GM19035 (cell line): ENCODE measurements at regions not wholly inside any gene's neighbourhood (a gene's known extent, or its start where the extent isn't known, plus 50 kb on each side); places are given as distances from the start of the nearest gene placed in this dataset.
"Not testable (repeated sequence)": the region's sequence is repeated elsewhere in the genome, so short reads cannot be mapped to it uniquely, and the experiment has no call there.

Experiments
- ATAC-seq: cut with Tn5 transposase; IDR thresholded peaks from one replicate; pipeline ENCODE4 v1.9.1; 2021; ENCODE audit not compliant: unreplicated experiment

DNA sequence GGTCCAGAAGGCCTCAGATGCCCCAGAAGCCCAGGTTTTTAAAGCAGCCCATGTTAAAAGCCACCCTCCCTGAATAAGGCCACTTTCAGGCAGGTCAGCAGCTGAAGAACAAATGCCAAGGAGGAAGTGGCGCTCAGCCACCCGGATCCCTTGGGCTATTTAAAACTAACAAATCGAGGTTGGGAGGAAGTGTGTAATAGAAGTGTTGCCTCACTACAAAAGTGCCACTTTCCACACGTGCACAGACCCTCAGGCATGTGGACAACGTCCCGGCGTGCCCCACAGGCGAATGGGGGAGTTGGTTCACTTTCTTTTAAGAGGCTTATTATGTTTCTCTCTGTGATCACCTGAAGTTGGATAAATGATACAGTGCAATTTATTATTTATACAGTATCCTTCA lies 173.8 kb upstream of the SALL3 start:
- no peak for ATAC-seq

DNA sequence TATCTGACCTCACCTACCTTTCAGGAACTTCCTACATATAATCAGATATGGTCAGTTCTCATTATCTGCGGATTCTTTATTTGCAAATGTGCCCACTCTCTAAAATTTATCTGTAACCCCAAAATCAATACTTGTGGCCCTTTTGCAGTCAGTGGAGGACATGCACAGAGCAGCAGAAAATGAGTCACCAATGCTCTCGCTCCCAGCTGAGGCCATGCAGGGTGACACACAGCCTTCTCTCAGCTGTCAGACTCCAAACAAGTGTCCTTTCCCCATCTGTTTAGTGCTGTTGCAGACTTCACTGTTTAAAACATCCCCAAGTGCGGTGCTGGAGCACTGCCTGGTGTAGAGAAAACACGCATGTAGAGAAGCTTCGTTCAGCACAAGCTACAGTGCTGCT lies 171.9 kb upstream of the SALL3 start:
- no peak for ATAC-seq

DNA sequence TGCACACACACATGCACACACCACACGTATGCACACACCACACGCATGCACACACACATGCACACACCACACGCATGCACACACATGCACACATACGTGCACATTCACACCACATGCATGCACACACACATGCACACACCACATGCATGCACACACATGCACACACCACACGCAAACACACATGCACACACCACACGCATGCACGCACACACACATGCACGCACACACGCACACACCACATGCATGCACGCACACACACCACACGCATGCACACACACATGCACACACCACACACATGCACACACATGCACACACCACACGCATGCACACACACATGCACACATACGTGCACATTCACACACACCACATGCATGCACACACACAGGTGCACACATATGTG lies 169.8 kb upstream of the SALL3 start:
- ATAC-seq = no peak

DNA sequence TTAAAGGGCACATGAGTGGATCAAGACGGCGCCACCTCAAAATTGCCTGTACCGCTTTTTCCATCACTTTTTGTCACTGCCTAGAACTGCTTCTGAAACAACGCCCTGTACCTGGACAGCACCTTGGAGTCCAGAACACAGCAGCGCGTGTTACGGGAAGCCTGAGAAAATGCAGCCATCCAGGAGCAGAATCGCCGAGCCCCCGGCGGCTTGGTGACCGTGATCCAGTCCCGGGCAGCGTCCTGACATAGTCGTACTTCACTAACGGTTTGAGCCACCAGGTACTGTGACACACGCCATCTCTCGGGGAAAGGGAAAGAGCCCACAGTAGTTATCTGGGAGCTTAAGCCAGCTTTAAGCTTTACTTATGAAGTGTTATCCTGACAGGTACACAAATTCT lies 168.9 kb upstream of the SALL3 start:
- no peak for ATAC-seq

DNA sequence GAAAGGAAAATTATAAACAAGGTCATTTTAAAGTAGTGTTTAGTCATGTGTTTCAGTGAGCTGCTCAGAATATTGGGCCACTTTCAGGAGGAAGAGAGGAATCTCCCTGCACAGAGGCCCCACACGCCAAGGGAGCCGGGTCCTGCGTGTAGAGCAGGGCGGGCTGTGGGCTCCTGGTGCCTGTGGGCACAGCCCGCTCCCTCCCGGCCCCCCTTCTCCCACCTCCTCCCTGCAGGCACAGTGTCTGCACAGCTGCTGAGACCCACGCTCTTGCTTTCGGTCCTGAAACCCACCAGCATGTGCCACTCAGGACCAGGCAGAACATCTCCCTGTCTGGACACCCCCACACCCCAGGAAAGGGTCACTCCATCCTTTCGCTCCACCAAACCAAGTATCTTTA lies 167.6 kb upstream of the SALL3 start:
- ATAC-seq = no peak

DNA sequence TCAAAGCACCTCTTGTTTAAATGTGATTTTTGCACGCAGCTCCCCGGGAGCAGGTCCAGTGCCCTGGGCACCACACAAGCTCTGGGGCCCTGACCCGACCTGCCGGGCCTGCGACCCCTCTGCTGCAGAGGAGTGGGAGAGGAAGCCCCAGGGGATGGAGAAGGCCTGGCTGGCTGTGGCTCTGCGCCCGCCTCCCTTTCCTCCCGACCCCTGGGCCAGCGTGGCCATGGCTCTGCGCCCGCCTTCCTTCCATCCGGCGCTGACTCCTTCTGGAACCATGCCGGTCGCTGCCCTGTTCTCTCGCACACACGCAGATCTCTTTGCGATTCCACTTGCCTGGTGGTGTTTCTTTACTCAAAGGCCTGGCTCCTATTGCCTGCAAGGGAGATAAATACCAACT lies 166.5 kb upstream of the SALL3 start:
- ATAC-seq = no peak

DNA sequence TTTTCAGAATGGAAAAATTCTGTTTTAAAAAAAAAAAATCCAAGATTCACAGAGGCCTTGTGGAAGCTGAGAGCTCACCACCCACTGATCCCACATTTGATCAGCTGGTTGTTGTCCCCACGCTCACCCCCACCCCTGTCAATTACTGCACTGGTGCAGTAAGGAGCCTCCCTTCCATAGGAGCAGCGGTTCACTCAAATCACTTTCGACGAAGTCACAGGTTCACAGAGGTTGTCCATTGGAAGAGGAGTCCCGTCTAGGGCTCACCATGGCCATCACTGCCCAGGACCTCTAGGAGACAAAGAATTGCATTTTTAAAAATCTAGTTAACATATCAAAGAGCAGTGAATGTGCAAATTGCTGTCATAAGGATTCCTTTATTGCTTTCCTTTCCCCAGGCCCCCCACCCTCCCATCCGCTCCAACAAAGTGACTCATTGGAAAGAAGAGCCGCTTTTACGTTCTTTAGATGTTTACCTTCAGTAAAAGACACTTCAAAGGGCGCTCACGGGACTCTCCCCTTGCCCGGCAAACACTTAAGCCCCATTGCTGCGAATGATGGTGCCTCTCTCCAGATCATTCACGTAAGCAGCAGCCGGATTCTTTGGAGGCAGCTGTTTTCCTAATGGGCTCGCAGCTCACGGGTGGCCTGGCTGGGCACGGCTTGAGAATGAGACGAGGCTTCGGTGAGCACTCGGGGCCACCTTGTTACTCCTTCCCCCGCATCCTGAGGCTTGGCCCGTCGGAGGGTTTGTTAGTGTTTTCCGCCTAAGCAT lies 165.5 kb upstream of the SALL3 start:
- ATAC-seq = no peak

DNA sequence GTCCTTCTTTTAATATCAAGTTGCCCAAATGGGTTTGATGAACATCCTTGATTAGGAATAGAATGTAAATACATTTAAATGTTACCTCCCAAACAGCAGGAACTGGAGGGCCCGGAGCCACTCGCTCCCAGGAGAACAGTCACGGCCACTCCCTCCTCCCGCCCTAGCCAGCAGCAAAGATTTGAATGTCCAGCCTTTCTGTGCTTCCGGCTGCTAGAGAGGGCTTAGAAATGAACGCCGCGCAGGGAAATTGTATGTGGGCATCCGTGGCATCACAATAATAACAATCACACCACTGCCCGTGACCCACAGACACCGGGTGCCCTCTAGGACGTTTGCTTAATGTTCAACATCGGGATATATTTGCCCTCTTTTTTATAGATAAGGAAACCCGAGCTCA lies 164.9 kb upstream of the SALL3 start:
- ATAC-seq = no peak

DNA sequence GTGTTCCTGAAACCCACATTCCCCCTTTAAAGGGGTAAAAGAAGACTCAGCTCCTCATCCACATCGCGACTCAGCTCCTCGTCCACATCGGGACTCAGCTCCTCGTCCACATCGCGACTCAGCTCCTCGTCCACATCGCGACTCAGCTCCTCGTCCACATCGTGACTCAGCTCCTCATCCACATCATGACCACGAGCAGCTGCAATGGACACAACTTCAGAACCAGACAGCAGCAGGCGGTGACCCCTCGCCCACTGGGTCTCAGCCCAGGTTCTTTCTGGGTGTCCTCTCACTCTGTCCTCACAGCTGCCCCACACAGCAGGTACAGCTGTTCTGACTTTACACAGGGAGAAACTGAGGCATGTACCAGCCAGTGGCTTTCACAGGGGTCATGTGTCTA lies 163.5 kb upstream of the SALL3 start:
- ATAC-seq = no peak

DNA sequence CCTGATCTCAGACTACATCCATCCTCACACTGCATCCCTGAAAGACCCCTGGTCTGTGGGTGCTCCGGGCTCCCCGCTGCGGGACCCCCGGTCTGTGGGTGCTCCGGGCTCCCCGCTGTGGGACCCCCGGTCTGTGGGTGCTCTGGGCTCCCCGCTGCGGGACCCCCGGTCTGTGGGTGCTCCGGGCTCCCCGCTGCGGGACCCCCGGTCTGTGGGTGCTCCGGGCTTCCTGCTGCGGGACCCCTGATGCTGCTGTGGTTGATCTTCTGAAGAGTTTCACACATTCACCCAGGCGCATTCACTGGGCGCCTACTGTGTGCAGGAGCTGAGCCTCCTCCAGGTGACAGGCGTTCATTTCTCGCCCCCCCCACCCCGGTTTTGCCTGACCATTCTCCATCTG lies 162.7 kb upstream of the SALL3 start:
- ATAC-seq = no peak

DNA sequence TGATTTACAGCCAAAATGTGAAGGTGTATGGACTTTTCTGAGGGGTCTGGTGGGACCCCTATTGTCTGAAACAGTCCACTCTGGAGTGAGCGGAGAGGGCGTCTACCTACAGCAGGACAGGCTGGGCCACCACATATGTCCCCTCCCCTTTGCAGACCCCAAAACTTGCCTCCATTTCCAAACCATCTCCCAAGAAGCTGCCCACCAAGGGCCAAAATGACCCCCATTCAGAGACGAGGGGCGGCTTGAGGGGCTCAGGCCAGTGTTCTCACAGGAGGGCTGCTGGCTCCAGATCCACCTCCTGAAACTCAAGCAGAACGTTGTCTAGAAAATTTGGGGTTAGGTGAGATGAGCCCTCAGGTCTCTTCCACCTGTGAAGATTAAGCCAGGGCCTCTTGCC lies 161.1 kb upstream of the SALL3 start:
- ATAC-seq = no peak

DNA sequence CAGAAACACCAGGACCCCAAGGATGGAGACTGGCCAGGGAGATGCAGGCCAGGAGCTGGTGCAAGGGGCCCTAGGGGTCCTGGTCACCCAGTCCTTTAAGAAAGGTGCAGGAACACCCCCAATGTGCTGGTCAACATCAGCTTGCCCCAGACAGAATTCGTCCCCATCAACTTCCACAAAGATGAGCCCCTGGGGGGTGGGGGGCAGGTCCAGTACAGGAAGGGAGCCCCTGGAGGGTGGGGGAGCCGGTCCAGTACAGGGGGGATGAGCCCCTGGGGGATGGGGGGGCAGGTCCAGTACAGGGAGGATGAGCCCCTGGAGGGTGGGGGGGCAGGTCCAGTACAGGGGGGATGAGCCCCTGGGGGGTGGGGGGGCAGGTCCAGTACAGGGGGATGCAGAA lies 160.7 kb upstream of the SALL3 start:
- no peak for ATAC-seq

DNA sequence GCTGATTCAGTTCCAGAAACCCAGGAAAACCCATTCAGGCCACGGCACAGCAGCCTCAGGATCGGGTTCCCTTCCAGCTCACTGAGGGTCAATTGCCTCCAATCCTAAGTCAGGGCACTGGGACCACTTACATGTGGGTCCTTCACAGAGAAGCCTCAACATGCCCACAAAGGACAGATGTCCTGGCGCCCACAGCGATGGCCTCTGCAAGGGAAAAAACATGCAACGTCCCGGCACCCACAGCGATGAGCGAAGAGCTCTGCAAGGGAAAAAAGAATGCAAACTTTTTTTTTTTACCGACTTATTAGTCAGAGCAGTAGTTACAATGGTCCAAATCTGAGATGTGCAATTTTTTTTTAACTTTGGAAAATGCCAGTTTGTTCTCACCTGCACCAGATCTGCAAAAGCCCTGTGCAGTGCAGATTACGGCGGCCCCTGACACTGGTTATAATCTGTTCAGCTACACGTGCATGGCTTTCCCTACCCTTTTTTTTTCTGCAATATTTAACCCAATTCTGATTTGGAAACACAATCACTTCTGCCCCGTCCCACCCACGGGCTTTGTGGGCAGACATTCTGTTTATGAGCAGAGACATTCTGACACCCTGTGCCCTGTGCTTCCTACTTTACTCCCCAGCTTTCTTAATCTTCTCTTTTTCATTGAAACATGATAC lies 159.3 kb upstream of the SALL3 start:
- ATAC-seq = no peak

DNA sequence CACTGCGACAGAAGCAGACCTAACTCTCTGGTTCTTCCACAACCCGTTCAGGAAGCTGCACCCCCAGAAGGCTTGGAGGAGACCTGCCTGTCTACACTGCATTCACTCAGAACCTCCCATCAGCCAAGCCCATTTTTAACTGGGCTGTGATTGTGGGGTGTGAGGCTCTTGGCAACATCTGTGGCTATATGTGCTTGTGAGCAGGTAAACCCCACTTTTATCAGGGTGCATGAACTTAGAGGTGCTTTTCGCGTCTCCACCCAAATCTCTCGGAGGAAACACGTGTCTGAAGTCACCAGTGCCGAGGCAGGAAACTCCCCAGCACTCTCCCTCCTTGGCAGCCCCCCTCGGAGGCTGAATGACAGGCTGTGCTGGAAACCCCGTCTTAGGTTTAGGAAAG lies 158.2 kb upstream of the SALL3 start:
- no peak for ATAC-seq

DNA sequence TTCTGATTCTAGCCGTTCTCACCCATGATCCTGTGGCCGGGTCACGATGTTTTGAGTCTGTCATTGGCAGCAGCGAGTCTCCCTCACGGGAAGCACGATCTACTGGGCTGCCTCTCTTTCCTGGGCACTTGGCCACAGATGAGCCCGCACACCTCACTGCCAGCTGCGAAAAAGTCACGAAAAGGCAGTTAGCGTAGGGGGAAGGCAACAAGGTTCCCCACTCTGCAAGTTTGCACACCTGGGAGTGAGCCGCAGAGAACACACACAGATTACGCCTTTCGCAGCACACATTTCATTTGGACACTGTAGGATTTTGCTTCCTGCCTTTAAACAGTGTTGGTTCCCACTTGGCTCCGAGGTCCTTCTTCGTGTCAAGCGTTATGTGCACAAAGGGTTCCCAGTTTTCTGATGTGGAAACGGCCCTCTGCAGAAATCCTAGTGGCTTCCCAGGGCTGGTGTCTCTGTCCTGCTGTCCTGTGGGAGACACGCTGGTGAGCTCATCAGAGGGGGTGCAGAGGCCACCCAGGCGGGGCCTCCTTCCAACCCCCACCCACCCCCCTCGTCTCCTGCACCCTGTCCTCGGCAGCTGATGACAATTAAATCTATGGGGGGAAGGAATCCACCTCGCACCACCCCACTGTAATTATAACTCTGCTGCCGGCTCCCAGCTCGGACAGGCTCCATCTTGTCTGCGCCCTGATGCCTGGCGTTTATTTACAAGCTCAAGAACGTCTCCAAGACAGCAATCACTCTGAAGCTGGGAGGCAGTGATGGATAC lies 157.3 kb upstream of the SALL3 start:
- no peak for ATAC-seq

DNA sequence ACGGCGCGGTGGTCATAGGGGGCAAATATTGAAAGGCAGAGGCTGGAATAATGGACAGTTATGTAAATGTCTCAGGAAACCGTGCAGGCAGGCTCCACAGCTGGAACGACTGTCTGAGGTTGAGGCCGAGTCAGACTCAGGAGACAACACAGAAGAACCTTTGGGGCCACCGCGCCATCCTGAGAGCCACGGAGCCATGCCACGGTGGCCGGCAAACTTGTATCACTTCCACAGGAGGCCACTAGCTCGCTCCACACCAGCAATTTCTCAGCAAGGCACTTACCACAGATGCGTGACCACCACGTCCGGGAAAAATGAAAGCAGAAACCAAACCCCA lies 156.7 kb upstream of the SALL3 start:
- no peak for ATAC-seq

DNA sequence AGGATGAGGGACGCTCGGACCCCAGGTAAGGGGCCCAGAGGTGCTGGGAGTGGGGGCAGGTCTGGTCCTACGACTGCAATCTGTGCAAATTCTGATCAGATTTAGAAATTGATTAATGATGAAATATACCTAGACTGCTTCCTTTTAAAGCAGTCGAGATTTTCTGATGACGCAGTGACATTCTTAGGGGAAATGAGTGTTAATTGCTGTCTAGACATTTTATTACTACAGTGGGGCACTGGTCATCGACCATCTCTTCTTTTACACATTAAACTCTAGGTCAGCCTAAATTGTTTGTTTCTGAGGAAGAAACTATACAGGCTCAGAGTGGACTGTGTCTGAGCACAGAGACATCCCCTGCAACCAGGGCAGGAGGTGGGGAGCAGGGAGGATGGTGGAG lies 154.4 kb upstream of the SALL3 start:
- no peak for ATAC-seq

DNA sequence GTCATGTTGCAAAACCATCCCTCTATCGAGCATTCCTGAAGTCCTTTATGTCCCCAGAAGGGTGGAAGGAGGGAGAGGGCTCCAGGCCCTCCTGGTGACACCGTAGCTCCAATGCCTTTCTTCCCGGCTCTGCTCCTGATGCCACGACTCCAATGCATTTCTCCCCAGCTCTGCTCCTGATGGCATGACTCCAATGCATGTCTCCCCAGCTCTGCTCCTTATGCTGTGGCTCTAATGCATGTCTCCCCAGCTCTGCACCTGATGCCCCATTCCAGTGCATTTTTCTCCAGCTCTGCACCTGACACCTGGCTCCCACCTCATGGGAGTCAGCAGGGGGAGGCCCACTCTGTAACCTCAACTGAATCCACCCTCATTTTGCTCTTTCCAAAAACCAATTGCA lies 153.0 kb upstream of the SALL3 start:
- no peak for ATAC-seq

DNA sequence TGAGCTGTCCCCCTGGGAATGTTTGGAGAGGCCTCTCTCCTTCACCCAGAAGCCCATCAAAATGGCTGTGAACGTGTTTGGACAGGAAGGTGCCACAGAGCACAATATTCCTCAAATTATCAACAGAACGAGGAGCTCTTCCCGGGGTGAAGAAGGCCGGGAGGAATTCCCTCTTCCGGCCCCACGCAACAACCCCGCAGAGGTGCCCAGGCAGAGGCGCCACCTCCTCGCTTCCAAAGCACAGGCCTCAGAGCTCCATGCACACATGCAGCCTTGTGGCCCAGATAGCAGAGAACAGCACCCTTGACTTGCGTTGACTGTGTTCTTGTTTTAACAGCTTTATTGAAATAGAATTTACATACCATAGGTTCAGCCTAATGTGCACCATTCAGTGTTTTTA lies 152.5 kb upstream of the SALL3 start:
- ATAC-seq = no peak

DNA sequence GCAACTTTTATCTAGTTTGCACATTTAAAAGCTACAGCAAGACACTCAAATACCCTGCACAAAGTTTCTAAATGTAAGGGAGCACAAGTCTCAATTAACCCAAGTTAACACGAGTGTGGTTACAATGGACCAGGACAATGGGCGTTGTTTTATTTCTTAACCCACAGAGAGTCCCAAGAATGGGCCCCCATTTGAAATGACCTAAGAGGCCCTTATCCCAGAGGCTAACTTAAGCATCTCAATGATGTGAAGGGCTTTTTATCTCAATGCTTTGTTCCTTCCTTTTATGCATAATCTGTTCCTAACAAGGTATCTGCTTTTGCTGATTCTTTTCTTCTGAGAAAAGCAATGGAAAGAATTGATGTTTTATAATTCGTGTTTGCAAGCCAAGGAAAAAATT lies 151.5 kb upstream of the SALL3 start:
- no peak for ATAC-seq

DNA sequence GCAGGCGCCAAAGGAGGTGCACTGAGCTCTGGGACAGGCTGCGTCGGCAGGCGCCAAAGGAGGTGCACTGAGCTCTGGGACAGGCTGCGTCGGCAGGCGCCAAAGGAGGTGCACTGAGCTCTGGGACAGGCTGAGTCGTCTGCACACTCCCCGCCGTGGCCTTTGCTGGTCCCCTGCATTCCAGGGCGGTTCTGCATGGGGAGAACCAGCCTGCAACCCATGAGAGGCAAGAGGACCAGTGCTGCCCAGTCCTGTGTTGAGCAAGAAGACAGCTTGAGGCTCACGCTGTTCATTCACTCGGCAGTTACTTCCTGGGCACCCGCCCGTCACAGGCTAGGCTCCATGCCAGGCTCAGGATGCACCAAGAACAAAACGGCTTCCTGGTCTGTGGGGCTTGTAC lies 150.6 kb upstream of the SALL3 start:
- not testable (repeated sequence) for ATAC-seq

DNA sequence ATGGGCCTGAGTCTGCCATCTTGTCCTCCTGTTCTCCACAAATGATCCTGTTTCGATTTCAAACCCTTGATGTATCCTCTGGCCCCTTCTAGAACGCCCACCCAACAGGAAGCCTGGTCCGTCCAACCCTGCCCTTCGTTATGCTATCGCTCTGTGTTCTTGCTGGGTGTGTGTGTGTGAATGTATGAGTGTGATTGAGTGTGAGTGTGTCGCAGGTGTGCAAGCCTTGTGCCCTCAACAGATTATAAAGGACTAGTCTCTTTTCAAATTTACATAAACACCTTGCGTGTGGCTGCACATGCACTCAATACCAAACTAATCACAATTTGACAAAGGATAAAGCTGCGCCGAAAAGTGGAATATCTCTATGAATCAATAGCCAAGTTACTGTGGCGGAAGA lies 149.5 kb upstream of the SALL3 start:
- no peak for ATAC-seq
